ENCODE measurements at regions not wholly inside any gene's neighbourhood (a gene's known extent, or its start where the extent isn't known, plus 50 kb on each side); places are given as distances from the start of the nearest gene placed in this dataset.

DNA sequence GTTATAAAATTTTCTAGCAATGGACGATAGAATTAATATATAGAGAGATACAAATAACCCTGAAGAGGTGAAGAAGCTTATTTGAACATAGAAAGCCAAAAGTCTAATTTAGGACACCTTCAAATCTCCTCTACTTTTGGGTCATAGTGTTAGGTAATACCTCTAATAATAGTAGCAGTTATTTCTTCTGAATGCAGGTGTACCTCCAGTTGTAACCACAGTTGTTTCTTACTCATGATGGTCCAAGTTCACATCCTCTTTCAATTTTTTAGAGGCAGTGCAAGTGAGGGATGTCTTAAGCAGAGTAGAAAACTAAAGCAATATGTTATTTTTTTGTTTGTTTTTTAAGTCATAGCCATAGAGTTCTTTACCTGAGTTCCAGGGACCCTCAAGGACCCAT lies 429.5 kb downstream of the CCDC85A start:
- no peak for TF ChIP-seq POLR2A (IDR thresholded peaks at IDR 0.05; ENCODE audit: low read depth, low read length)
- TF ChIP-seq, protein P1, sequence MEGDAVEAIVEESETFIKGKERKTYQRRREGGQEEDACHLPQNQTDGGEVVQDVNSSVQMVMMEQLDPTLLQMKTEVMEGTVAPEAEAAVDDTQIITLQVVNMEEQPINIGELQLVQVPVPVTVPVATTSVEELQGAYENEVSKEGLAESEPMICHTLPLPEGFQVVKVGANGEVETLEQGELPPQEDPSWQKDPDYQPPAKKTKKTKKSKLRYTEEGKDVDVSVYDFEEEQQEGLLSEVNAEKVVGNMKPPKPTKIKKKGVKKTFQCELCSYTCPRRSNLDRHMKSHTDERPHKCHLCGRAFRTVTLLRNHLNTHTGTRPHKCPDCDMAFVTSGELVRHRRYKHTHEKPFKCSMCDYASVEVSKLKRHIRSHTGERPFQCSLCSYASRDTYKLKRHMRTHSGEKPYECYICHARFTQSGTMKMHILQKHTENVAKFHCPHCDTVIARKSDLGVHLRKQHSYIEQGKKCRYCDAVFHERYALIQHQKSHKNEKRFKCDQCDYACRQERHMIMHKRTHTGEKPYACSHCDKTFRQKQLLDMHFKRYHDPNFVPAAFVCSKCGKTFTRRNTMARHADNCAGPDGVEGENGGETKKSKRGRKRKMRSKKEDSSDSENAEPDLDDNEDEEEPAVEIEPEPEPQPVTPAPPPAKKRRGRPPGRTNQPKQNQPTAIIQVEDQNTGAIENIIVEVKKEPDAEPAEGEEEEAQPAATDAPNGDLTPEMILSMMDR (IDR thresholded peaks at IDR 0.05; ENCODE audit: extremely low read depth in 1 of 2, insufficient read depth in 1 of 2, low read depth in 1 of 2, low read length in 2 of 2): no peak

All from endothelial cell of umbilical vein (primary cell).